H1 (cell line): ENCODE measurements at regions not wholly inside any gene's neighbourhood (a gene's known extent, or its start where the extent isn't known, plus 50 kb on each side); places are given as distances from the start of the nearest gene placed in this dataset.

Source experiments
- CHD7 ChIP-seq: fragments of 300-600 bp; sonication (generic); IDR thresholded peaks from 2 replicates; pipeline ENCODE4 v1.7.1; 2012; ENCODE audit warnings: low read length, moderate library complexity, mild to moderate bottlenecking, inconsistent platforms; ENCODE audit not compliant: insufficient replicate concordance
- EZH2 ChIP-seq: fragments of 200-600 bp; sonication (generic); IDR thresholded peaks from 2 replicates; pipeline ENCODE4 v1.7.1; 2012; ENCODE audit warnings: low read depth, mild to moderate bottlenecking, moderate library complexity, low read length, inconsistent platforms; ENCODE audit not compliant: severe bottlenecking
- HDAC2 ChIP-seq, 2 experiments: fragments of 300-600 bp in 1 of 2; sonication (generic) in 1 of 2; IDR thresholded peaks; 2 replicates each; pipeline ENCODE4 v1.6.1; 2011 to 2012; ENCODE audit warnings: low read depth in 2 of 2, low read length in 2 of 2, mild to moderate bottlenecking in 2 of 2, moderate library complexity in 2 of 2, borderline replicate concordance in 1 of 2, inconsistent platforms in 1 of 2
- RAD21 ChIP-seq, 2 experiments: IDR thresholded peaks in 1 of 2; conservative IDR thresholded peaks in 1 of 2; 2 replicates each; pipeline ENCODE4 v1.6.1; 2011; ENCODE audit warnings: low read depth in 2 of 2, low read length in 2 of 2, improper control_type of control experiment in 1 of 2, inconsistent platforms in 1 of 2, mild to moderate bottlenecking in 1 of 2, moderate library complexity in 1 of 2
- RXRA ChIP-seq: IDR thresholded peaks from 2 replicates; pipeline ENCODE4 v1.6.1; 2011; ENCODE audit warnings: low read depth, mild to moderate bottlenecking, low read length, moderate library complexity; ENCODE audit not compliant: insufficient read depth
- SIN3A ChIP-seq, 2 experiments: IDR thresholded peaks in 1 of 2; conservative IDR thresholded peaks in 1 of 2; 2 replicates each; pipeline ENCODE4 v1.6.1; 2011 to 2012; ENCODE audit warnings: low read length in 2 of 2, improper control_type of control experiment in 1 of 2, low read depth in 1 of 2, mild to moderate bottlenecking in 1 of 2
- SP4 ChIP-seq: IDR thresholded peaks from 2 replicates; pipeline ENCODE4 v1.6.1; 2012; ENCODE audit warnings: low read length, inconsistent platforms

- TF ChIP-seq CHD7 (no peak), SIN3A (conservative IDR thresholded peaks at IDR 0.05 in 1 of 2, IDR thresholded peaks at IDR 0.05 in 1 of 2; ENCODE audit: low read depth in 1 of 2, low read length in 2 of 2) (no peak), SP4 (no peak), HDAC2 (IDR thresholded peaks at IDR 0.05; ENCODE audit: borderline replicate concordance in 1 of 2, low read depth in 2 of 2, low read length in 2 of 2) (no peak), RAD21 (IDR thresholded peaks at IDR 0.05 in 1 of 2, conservative IDR thresholded peaks at IDR 0.05 in 1 of 2; ENCODE audit: low read depth in 2 of 2, low read length in 2 of 2) (no peak), RXRA (no peak), EZH2 (no peak)
These were observed 64.1 kb upstream of the LRP8 start (continued) for GRCh38 chr1:53391982-53392381.
